ENCODE measurements at regions not wholly inside any gene's neighbourhood (a gene's known extent, or its start where the extent isn't known, plus 50 kb on each side); places are given as distances from the start of the nearest gene placed in this dataset.

- Histone ChIP-seq H3K27me3 (no peaks in the 10 kb centered on the region), H3K27ac (no peak overlapping the region), H3K79me2 (no peaks in the 10 kb centered on the region), H3K4me1 (ENCODE audit: insufficient read depth) (peaks cover 2% of the 10 kb centered on the region), H3K36me3 (replicated peaks; ENCODE audit: insufficient read depth, low read depth) (no peaks in the 10 kb centered on the region), H2AFZ (no peak overlapping the region), H3K9me2 (replicated peaks; ENCODE audit: insufficient read depth) (no peaks in the 10 kb centered on the region), H4K20me1 (ENCODE audit: insufficient read depth, poor library complexity, severe bottlenecking) (no peaks in the 10 kb centered on the region), H3K4me3 (no peak overlapping the region), H3K4me2 (no peak overlapping the region), H3K9me3 (ENCODE audit: low read depth) (no peaks in the 10 kb centered on the region)
- no peak for TF ChIP-seq CTCF (IDR thresholded peaks at IDR 0.05; ENCODE audit: poor library complexity)
- DNase-seq (ENCODE audit: low spot score): no peak
- 97% methylated on average over 4 of the region's 4 CpGs for WGBS (ENCODE audit: low lambda C conversion rate, missing lambda C conversion rate)
These were observed 172.7 kb upstream of the GSC start for GRCh38 chr14:94942601-94943000.

GRCh38 chr14:94941311-94941710 lies 171.4 kb upstream of the GSC start:
- Histone ChIP-seq H2AFZ (no peak overlapping the region), H3K27me3 (no peaks in the 10 kb centered on the region), H3K4me2 (no peak overlapping the region), H3K9me2 (replicated peaks; ENCODE audit: insufficient read depth) (no peaks in the 10 kb centered on the region), H4K20me1 (ENCODE audit: insufficient read depth, poor library complexity, severe bottlenecking) (no peaks in the 10 kb centered on the region), H3K79me2 (no peaks in the 10 kb centered on the region), H3K4me3 (no peak overlapping the region), H3K27ac (no peak overlapping the region), H3K36me3 (replicated peaks; ENCODE audit: insufficient read depth, low read depth) (no peaks in the 10 kb centered on the region), H3K4me1 (ENCODE audit: insufficient read depth) (peaks cover 12% of the 10 kb centered on the region), H3K9me3 (ENCODE audit: low read depth) (no peaks in the 10 kb centered on the region)
- no peak for DNase-seq (ENCODE audit: low spot score)
- TF ChIP-seq CTCF (IDR thresholded peaks at IDR 0.05; ENCODE audit: poor library complexity) (no peak), EZH2phosphoT487 (IDR thresholded peaks at IDR 0.05; ENCODE audit: low read depth, severe bottlenecking, unreplicated experiment) (no peak), EZH2 (IDR thresholded peaks at IDR 0.05; ENCODE audit: borderline replicate concordance) (no peak)
- WGBS (ENCODE audit: low lambda C conversion rate, missing lambda C conversion rate): 97% methylated on average over 5 of the region's 5 CpGs

GRCh38 chr14:94940263-94940993 lies 170.5 kb upstream of the GSC start:
- 82% methylated on average over 11 of the region's 11 CpGs for WGBS (ENCODE audit: low lambda C conversion rate, missing lambda C conversion rate)
- Histone ChIP-seq H3K27ac (no peak overlapping the region), H3K79me2 (no peaks in the 10 kb centered on the region), H3K9me3 (ENCODE audit: low read depth) (no peaks in the 10 kb centered on the region), H3K36me3 (replicated peaks; ENCODE audit: insufficient read depth, low read depth) (no peaks in the 10 kb centered on the region), H3K4me2 (no peak overlapping the region), H3K27me3 (no peaks in the 10 kb centered on the region), H3K4me1 (ENCODE audit: insufficient read depth) (peaks cover 12% of the 10 kb centered on the region), H4K20me1 (ENCODE audit: insufficient read depth, poor library complexity, severe bottlenecking) (no peaks in the 10 kb centered on the region), H3K9me2 (replicated peaks; ENCODE audit: insufficient read depth) (no peaks in the 10 kb centered on the region), H2AFZ (no peak overlapping the region), H3K4me3 (no peak overlapping the region)
- no peak for TF ChIP-seq CTCF (IDR thresholded peaks at IDR 0.05; ENCODE audit: poor library complexity)
- TF ChIP-seq EZH2phosphoT487 (IDR thresholded peaks at IDR 0.05; ENCODE audit: low read depth, severe bottlenecking, unreplicated experiment): no peak
- TF ChIP-seq EZH2 (IDR thresholded peaks at IDR 0.05; ENCODE audit: borderline replicate concordance): no peak
- DNase-seq (ENCODE audit: low spot score): no peak
